NCI-H524 treated with DMSO at 0.1 percent for 48 hours (cell line): ENCODE measurements at regions not wholly inside any gene's neighbourhood (a gene's known extent, or its start where the extent isn't known, plus 50 kb on each side); places are given as distances from the start of the nearest gene placed in this dataset.
"Not testable (repeated sequence)": the region's sequence is repeated elsewhere in the genome, so short reads cannot be mapped to it uniquely, and the experiment has no call there.

Source experiments
- DNase-seq: peaks from one replicate; lab custom pipeline; 2025; lab: John Stamatoyannopoulos, UW

GRCh38 chr9:90061187-90061586, 456.4 kb downstream of the GADD45G start:
- DNase-seq: no peak

GRCh38 chr9:90062982-90063381, 458.2 kb downstream of the GADD45G start:
- DNase-seq: no peak

GRCh38 chr9:90064248-90064647, 459.4 kb downstream of the GADD45G start:
- DNase-seq: no peak

- no peak for DNase-seq
Observed at GRCh38 chr9:90064971-90065370, 460.2 kb downstream of the GADD45G start.

- DNase-seq: no peak
Observed at GRCh38 chr9:90065851-90066250, 461.0 kb downstream of the GADD45G start.

- DNase-seq: no peak
Observed at GRCh38 chr9:90069085-90069484, 464.3 kb downstream of the GADD45G start.

- no peak for DNase-seq
Observed at GRCh38 chr9:90070056-90070455, 465.2 kb downstream of the GADD45G start.

- no peak for DNase-seq
Observed at GRCh38 chr9:90070469-90070868, 465.7 kb downstream of the GADD45G start.

GRCh38 chr9:90070931-90071660, 466.3 kb downstream of the GADD45G start:
- DNase-seq: no peak

- no peak for DNase-seq
Observed at GRCh38 chr9:90073186-90073945, 468.6 kb downstream of the GADD45G start.

GRCh38 chr9:90074316-90074962, 469.6 kb downstream of the GADD45G start:
- no peak for DNase-seq

GRCh38 chr9:90077598-90077997, 472.8 kb downstream of the GADD45G start:
- not testable (repeated sequence) for DNase-seq

GRCh38 chr9:90078988-90079421, 474.2 kb downstream of the GADD45G start:
- no peak for DNase-seq

GRCh38 chr9:90085633-90086032, 480.8 kb downstream of the GADD45G start:
- no peak for DNase-seq

GRCh38 chr9:90086101-90086511, 481.3 kb downstream of the GADD45G start:
- DNase-seq: no peak

- DNase-seq: no peak
Observed at GRCh38 chr9:90088434-90088833, 483.6 kb downstream of the GADD45G start.

GRCh38 chr9:90088856-90089255, 484.0 kb downstream of the GADD45G start:
- no peak for DNase-seq

GRCh38 chr9:90090997-90091396, 486.2 kb downstream of the GADD45G start:
- DNase-seq: no peak

GRCh38 chr9:90092508-90092907, 487.7 kb downstream of the GADD45G start:
- DNase-seq: no peak

GRCh38 chr9:90095682-90096081, 490.9 kb downstream of the GADD45G start:
- DNase-seq: peak; percentile 80

- no peak for DNase-seq
Observed at GRCh38 chr9:90097237-90097636, 492.4 kb downstream of the GADD45G start.

- DNase-seq: no peak
Observed at GRCh38 chr9:90098408-90098807, 493.6 kb downstream of the GADD45G start.
